Endodermal cell (in vitro differentiated cells): ENCODE measurements at regions not wholly inside any gene's neighbourhood (a gene's known extent, or its start where the extent isn't known, plus 50 kb on each side); places are given as distances from the start of the nearest gene placed in this dataset.

Source experiments
- DNase-seq: peaks from one replicate; pipeline ENCODE4 v3.0.0-alpha.2; 2017
- H3K27ac ChIP-seq: 2 replicates; pipeline ENCODE4 v1.5.1; 2013; ENCODE audit warnings: mild to moderate bottlenecking, low read depth, low read length, moderate library complexity
- H3K27me3 ChIP-seq: 2 replicates; pipeline ENCODE4 v1.6.1; 2013; ENCODE audit warnings: mild to moderate bottlenecking, low read length, moderate library complexity; ENCODE audit not compliant: insufficient read depth, control insufficient read depth, poor library complexity, severe bottlenecking
- H3K36me3 ChIP-seq: 2 replicates; pipeline ENCODE4 v1.7.0; 2013; ENCODE audit warnings: mild to moderate bottlenecking, low read length, moderate library complexity; ENCODE audit not compliant: control insufficient read depth, insufficient read depth
- H3K4me1 ChIP-seq: one replicate; pipeline ENCODE4 v1.7.0; 2013; ENCODE audit warnings: low read length; ENCODE audit not compliant: control insufficient read depth, insufficient read depth
- H3K4me3 ChIP-seq: 2 replicates; pipeline ENCODE4 v1.5.1; 2013; ENCODE audit warnings: mild to moderate bottlenecking, low read length, moderate library complexity
- H3K9ac ChIP-seq: 2 replicates; pipeline ENCODE4 v1.6.1; 2013; ENCODE audit warnings: mild to moderate bottlenecking, low read length, moderate library complexity; ENCODE audit not compliant: poor library complexity, severe bottlenecking; ENCODE audit errors: extremely low read depth
- H3K9me3 ChIP-seq: 2 replicates; pipeline ENCODE4 v1.6.1; 2013; ENCODE audit warnings: mild to moderate bottlenecking, low read length, moderate library complexity; ENCODE audit not compliant: control insufficient read depth
- H3K27ac Mint-ChIP-seq: 2 replicates; pipeline ENCODE4 v1.8.0; 2020; ENCODE audit warnings: mixed read lengths
- H3K27me3 Mint-ChIP-seq: 2 replicates; pipeline ENCODE4 v1.8.0; 2021; ENCODE audit warnings: mild to moderate bottlenecking, mixed read lengths; ENCODE audit not compliant: insufficient read depth
- H3K36me3 Mint-ChIP-seq: 2 replicates; pipeline ENCODE4 v1.8.0; 2020; ENCODE audit warnings: low read depth, mixed read lengths
- H3K4me1 Mint-ChIP-seq: 2 replicates; pipeline ENCODE4 v1.8.0; 2020; ENCODE audit warnings: mixed read lengths
- H3K4me3 Mint-ChIP-seq: 2 replicates; pipeline ENCODE4 v1.8.0; 2020; ENCODE audit warnings: mild to moderate bottlenecking, moderate library complexity, mixed read lengths
- H3K9me3 Mint-ChIP-seq: 2 replicates; pipeline ENCODE4 v1.8.0; 2020; ENCODE audit warnings: mild to moderate bottlenecking, mixed read lengths
- WGBS, 2 experiments: methylation state at CpG; one replicate each; pipeline versions ENCODE4 v1.1.5 to v1.1.7; 2013; ENCODE audit warnings: missing lambda C conversion rate in 2 of 2, mixed read lengths in 1 of 2; ENCODE audit not compliant: insufficient coverage in 1 of 2, insufficient read length in 1 of 2; 5-methylcytosine and 5-hydroxymethylcytosine counted together
- TF ChIP-seq, protein P1 (sequence below): fragments of 200-600 bp; sonication (generic); conservative IDR thresholded peaks from 2 replicates; pipeline ENCODE4 v1.5.0; 2021; ENCODE audit warnings: antibody characterized with exemption, mild to moderate bottlenecking

DNA sequence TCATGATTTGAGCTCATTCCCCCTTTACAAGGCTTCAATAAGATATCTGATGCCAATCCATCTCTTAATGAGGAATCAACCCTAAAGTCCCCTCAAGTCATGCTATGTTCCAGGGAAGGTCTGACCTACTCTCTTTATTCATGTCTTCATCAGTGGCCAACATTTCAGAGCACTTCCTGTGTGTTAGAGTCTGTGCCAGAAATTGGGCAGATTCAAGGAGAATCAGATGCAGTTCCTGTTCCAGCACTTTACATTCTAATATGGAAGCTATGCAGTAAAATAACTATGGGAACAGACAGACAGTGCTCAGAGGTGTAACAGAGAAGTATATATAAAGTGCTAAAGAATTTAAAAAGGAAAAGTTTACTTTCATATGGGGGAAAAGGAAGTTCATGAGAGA lies 193.4 kb upstream of the NR4A3 start:
- Mint-ChIP-seq H3K9me3 (no peaks in the 10 kb centered on the region), H3K27me3 (no peaks in the 10 kb centered on the region), H3K36me3 (no peaks in the 10 kb centered on the region), H3K4me3 (no peak overlapping the region), H3K27ac (no peak overlapping the region), H3K4me1 (peaks cover 7% of the 10 kb centered on the region)
- Histone ChIP-seq H3K27me3 (no peaks in the 10 kb centered on the region), H3K4me1 (no peaks in the 10 kb centered on the region), H3K4me3 (no peak overlapping the region), H3K9ac (no peak overlapping the region), H3K27ac (no peak overlapping the region), H3K9me3 (no peaks in the 10 kb centered on the region), H3K36me3 (no peaks in the 10 kb centered on the region)
- DNase-seq = no peak
- TF ChIP-seq, protein P1, sequence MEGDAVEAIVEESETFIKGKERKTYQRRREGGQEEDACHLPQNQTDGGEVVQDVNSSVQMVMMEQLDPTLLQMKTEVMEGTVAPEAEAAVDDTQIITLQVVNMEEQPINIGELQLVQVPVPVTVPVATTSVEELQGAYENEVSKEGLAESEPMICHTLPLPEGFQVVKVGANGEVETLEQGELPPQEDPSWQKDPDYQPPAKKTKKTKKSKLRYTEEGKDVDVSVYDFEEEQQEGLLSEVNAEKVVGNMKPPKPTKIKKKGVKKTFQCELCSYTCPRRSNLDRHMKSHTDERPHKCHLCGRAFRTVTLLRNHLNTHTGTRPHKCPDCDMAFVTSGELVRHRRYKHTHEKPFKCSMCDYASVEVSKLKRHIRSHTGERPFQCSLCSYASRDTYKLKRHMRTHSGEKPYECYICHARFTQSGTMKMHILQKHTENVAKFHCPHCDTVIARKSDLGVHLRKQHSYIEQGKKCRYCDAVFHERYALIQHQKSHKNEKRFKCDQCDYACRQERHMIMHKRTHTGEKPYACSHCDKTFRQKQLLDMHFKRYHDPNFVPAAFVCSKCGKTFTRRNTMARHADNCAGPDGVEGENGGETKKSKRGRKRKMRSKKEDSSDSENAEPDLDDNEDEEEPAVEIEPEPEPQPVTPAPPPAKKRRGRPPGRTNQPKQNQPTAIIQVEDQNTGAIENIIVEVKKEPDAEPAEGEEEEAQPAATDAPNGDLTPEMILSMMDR = no peak

DNA sequence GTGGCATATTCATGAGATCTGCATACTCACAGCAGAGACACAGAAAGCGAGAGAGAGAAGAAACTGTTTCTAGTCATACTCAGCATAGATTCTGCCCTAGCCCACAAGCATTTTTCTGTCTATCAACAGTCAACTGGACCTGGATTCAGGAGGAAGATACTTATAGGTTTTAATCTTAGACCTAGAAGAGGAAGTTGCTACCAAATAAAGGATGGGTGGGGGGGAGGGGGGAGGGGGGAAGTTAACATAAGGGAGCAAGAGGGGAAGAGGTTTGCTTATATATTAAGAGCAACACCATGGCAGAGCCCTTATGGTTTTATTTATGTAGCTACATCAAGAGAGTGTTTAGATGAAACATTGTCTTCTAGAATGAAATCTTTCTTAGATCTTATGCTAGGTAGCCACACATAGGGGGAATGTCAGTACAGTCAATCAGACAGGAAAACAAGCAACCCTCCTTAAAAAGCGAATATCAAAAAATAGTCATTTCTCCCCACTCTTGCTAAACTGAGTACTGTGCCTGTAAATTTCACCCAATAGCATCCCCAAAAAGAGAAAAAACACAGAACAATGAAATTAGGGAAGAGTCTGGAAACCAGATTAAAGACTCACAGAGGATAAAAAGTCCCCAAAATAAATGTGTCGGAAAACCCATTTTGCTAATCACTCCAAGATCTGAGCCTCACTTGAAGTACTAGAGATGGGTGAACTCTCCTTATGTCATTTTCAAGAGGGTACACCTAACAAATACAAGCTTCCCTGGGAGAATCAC lies 192.7 kb upstream of the NR4A3 start:
- H3K27ac ChIP-seq = no peak overlapping the region
- 90% methylated on average over 3 of the region's 3 CpGs; no CpG with 5 or more reads in 1 of the 2 experiments for WGBS, 2 experiments
- Mint-ChIP-seq H3K27me3 (no peaks in the 10 kb centered on the region), H3K4me3 (no peak overlapping the region), H3K4me1 (peaks cover 7% of the 10 kb centered on the region), H3K9me3 (no peaks in the 10 kb centered on the region), H3K36me3 (no peaks in the 10 kb centered on the region), H3K27ac (no peak overlapping the region)
- H3K36me3 ChIP-seq = no peaks in the 10 kb centered on the region
- no peaks in the 10 kb centered on the region for H3K27me3 ChIP-seq
- H3K4me3 ChIP-seq = no peak overlapping the region
- H3K4me1 ChIP-seq = no peaks in the 10 kb centered on the region
- no peak for DNase-seq
- TF ChIP-seq, protein P1 = no peak
- H3K9ac ChIP-seq = no peak overlapping the region
- H3K9me3 ChIP-seq = no peaks in the 10 kb centered on the region

DNA sequence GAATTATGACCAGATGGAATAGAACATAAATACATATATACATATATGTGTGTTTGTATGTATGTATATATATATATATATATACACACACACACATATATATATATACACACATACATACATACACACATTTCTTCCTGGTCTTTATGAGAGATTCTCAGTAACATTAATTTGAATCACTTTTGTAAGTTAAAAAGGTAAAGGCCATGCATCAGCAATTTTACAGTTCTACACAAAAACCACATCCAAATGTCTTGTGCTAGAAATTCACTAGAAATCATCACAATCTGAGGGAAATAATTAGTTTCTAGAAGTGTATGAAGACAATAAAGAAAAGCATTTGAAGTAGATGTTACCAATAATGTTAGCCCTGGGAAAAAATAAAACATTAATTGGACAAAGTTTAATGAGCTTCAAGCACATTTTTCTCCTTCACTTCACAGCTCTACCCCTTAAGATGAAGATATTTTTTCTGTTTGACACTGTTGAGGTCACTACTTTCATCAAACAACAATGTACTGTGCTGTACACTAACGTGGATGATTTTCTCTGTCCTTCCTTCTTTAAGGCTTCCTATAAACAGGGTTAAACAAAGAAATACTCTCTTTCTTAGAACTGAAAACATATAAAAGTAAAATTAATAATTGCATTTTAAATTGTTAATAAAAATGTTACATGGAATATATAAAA lies 189.2 kb upstream of the NR4A3 start:
- Histone ChIP-seq H3K9me3 (no peaks in the 10 kb centered on the region), H3K27ac (no peak overlapping the region), H3K4me3 (no peak overlapping the region), H3K4me1 (no peaks in the 10 kb centered on the region), H3K27me3 (no peaks in the 10 kb centered on the region), H3K36me3 (no peaks in the 10 kb centered on the region), H3K9ac (no peak overlapping the region)
- Mint-ChIP-seq H3K36me3 (no peaks in the 10 kb centered on the region), H3K4me3 (no peak overlapping the region), H3K4me1 (no peaks in the 10 kb centered on the region), H3K27ac (no peak overlapping the region), H3K9me3 (no peaks in the 10 kb centered on the region), H3K27me3 (no peaks in the 10 kb centered on the region)
- DNase-seq = no peak
- WGBS, 2 experiments = 94% methylated on average over 1 of the region's 1 CpG; no CpG with 5 or more reads in 1 of the 2 experiments
- TF ChIP-seq, protein P1 = no peak
